H54 (cell line): ENCODE measurements at regions not wholly inside any gene's neighbourhood (a gene's known extent, or its start where the extent isn't known, plus 50 kb on each side); places are given as distances from the start of the nearest gene placed in this dataset.

ENCODE experiments used
- DNase-seq: peaks from one replicate; pipeline ENCODE4 v3.0.0; 2011; ENCODE audit warnings: low spot score, mixed read lengths; ENCODE audit not compliant: insufficient read length
- FAIRE-seq: peaks from 3 replicates; lab custom pipeline; 2011; peaks lifted over from hg19 to GRCh38; lab: Jason Lieb, UNC
- POLR2A ChIP-seq: IDR thresholded peaks from 2 replicates; pipeline ENCODE4 v1.6.1; 2011; ENCODE audit warnings: low read depth, mild to moderate bottlenecking, low read length

- no peak for TF ChIP-seq POLR2A
- DNase-seq (no peak), FAIRE-seq (no peak)
Observed at GRCh38 chr3:17969985-17970568, 227.6 kb upstream of the TBC1D5 start.

DNA sequence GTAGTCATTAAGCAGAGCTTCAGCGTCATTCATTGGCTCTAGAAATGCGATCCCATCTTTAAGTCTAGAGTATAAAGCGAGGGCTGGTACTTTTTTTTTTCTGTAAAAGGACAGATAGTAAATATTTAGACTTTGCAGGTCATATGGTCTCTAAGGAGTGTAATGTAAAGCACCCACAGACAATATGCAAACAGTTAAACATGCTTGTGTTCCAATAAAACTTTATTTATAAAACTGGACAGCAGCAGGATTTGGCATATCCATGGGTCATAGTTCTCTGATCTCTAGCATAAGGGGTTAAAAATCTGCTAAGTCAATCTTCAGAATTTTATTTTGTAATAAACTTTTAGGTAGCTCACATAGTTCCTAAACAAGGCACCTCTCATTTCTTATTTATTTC lies 226.8 kb upstream of the TBC1D5 start:
- FAIRE-seq = no peak
- TF ChIP-seq POLR2A = no peak
- no peak for DNase-seq

GRCh38 chr3:17967953-17968607 lies 225.6 kb upstream of the TBC1D5 start:
- peak; percentile 20 for FAIRE-seq
- DNase-seq = no peak
- TF ChIP-seq POLR2A = no peak

- no peak for TF ChIP-seq POLR2A
- FAIRE-seq = no peak
- no peak for DNase-seq
Observed at GRCh38 chr3:17967111-17967510, 224.7 kb upstream of the TBC1D5 start.

- DNase-seq (no peak), FAIRE-seq (no peak)
- TF ChIP-seq POLR2A = no peak
Observed at GRCh38 chr3:17965331-17965730, 222.9 kb upstream of the TBC1D5 start.

DNA sequence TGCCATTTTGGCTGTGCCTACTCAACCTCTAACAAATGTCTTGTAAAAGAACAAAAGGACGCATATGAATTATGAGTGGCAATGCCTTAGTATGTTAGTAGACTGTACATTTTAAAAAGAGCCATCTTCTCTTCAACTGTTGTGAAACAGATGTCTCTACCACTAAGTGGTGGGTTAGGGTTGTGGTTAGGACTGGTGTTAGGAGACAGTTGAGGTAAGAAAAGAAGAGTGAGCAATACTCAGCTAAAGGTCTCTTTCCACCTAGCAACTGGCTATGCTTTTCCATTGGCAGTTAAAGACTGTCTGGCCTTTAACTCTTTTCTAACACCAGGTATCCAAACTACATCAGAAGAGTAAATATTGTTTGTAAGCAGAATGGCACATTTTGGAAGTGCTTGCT lies 221.7 kb upstream of the TBC1D5 start:
- DNase-seq (no peak), FAIRE-seq (peak; percentile 15)
- no peak for TF ChIP-seq POLR2A

- FAIRE-seq = no peak
- TF ChIP-seq POLR2A = no peak
- no peak for DNase-seq
Observed at GRCh38 chr3:17955411-17955810, 213.0 kb upstream of the TBC1D5 start.

GRCh38 chr3:17954801-17955200 lies 212.4 kb upstream of the TBC1D5 start:
- DNase-seq (no peak), FAIRE-seq (no peak)
- TF ChIP-seq POLR2A = no peak

GRCh38 chr3:17951241-17951640 lies 208.8 kb upstream of the TBC1D5 start:
- no peak for TF ChIP-seq POLR2A
- DNase-seq (no peak), FAIRE-seq (no peak)

DNA sequence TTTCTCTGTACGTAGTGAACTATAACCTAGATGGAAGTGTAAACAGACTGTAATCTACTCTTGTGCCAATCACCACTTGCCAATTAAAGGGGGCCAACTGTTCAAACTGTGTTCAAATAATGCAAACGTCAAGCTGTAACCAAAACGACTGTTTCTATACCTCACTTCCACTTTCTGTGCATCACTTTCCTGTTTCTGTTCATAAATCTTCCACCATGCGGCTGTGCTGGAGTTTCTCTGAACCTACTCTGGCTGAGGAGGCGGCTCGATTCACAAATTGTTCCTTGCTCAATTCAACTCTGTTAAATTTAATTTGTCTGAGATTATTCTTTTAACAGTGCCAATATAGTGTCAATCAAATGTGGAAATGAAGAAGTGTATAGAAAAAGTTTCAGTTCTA lies 206.7 kb upstream of the TBC1D5 start:
- FAIRE-seq = no peak
- no peak for DNase-seq
- TF ChIP-seq POLR2A = no peak

- FAIRE-seq (no peak), DNase-seq (no peak)
- TF ChIP-seq POLR2A = no peak
Observed at GRCh38 chr3:17947833-17948232, 205.4 kb upstream of the TBC1D5 start.

DNA sequence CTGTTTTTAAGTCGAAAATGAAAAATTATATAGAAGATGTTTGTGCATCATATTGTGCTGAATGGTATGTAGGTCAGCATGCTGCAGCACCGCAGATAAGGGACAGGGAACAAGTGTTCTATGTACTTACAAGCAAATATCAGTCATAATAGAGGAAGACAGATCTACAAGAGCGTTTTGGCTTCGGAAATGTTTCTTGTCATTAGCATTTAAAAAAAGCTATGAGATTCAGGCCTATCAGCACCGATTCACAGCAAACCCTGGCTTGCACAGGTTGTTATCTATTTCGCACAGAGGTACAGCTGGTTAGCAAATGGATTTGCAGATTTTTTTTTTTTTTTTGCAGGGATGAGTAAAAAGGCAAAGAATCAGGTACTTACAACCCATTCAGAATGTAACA lies 204.2 kb upstream of the TBC1D5 start:
- DNase-seq (no peak), FAIRE-seq (no peak)
- no peak for TF ChIP-seq POLR2A

DNA sequence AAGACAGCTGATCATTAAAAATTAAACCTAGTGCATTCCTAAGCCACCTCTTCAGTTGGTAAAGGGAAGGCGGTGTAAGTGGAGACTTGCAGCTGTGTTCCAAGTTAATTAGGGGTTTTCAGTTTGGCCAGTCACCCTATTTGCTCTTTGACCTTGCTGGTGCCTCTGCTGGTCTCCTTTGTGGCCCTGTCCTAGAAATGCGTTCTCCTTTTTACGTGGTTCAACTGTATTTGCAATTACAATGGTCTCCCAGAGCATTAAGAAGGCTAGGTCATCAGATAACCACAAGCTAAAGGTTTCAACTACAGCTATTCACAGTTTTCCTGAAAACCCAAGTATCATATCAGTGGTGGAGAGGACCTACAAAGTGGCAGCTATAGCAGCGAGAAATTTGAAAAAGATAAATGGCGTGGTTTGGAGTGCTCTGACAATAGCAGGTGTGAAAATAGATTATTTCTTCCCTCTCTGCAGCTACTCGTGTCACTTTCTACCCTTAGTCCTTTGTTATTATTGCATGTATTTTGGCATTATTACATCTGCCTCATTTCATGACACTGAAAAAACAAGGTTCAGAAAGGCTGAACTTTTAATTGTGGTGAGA lies 203.5 kb upstream of the TBC1D5 start:
- no peak for DNase-seq
- TF ChIP-seq POLR2A = no peak
- FAIRE-seq = peak; percentile 71

DNA sequence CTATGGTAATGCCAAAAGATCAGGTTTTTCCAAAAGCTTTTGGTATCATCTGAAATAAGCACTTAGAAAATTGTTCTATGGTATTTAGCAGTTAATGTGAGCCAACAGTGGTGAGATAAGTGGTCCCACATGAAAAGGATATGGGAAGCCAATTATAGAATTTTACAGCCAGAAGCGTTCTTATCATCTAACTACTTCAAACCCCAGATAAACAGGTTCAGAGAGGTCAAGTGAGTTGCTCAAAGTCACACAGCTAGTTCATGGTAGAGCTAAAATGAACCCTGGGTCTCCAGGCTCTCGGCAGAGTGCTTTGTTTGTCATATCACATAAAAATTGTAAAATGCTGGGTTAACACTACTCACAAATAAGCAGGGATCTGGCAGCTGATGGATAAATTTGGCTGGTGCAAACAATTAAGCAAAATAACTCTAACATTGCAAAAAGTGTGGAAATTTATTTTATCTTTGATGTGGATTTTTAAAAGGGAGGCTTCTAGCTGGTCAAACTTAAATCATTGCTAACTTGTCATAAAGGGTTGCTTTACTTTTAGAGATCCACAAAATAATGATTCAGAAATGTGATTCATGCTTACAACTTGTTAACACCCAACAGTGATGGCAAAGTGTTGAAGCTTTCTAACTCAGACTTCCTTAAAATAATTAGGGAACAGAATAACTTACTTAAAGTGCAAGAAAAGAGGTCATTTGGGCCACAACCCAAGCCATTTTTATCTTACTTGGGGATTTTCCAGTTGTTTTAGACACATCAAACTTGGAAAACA lies 202.8 kb upstream of the TBC1D5 start:
- peak; percentile 89 for FAIRE-seq
- no peak for DNase-seq
- TF ChIP-seq POLR2A = no peak

GRCh38 chr3:17942856-17943255 lies 200.4 kb upstream of the TBC1D5 start:
- TF ChIP-seq POLR2A = no peak
- peak; percentile 8 for DNase-seq

More at GRCh38 chr3:17942856-17943255, 200.4 kb upstream of the TBC1D5 start:
- FAIRE-seq = peak; percentile 93
